OCI-LY7 (cell line): ENCODE measurements at regions not wholly inside any gene's neighbourhood (a gene's known extent, or its start where the extent isn't known, plus 50 kb on each side); places are given as distances from the start of the nearest gene placed in this dataset.
"Not testable (repeated sequence)": the region's sequence is repeated elsewhere in the genome, so short reads cannot be mapped to it uniquely, and the experiment has no call there.

Experiments used
- BruUV-seq: library from RNA; stranded (reverse); fragments of 400-500 nt; replicated peaks from 2 replicates; lab custom pipeline; 2021; lab: Mats Ljungman, UMichigan
- CTCF ChIA-PET: fragments of 300-600 bp; sonication (Branson Sonifier 250); formaldehyde crosslinking; loops from one replicate; lab custom pipeline; 2022; ENCODE audit warnings: antibody characterized with exemption; ENCODE audit not compliant: unreplicated experiment; lab: Charles Lee
- POLR2A ChIA-PET: fragments of 300-600 bp; sonication (Branson Sonifier 250); formaldehyde crosslinking; loops from one replicate; lab custom pipeline; 2022; ENCODE audit warnings: antibody characterized with exemption; lab: Charles Lee
- DNase-seq: peaks from one replicate; pipeline ENCODE4 v3.0.0-alpha.2; 2015; ENCODE audit warnings: low spot score
- H2AFZ ChIP-seq: fragments of 200-600 bp; sonication (generic), shearing (Covaris generic); 2 replicates; pipeline ENCODE4 v1.6.1; 2014; ENCODE audit warnings: mild to moderate bottlenecking, antibody characterized with exemption, low read length, moderate library complexity
- H3K27ac ChIP-seq: fragments of 200-600 bp; sonication (generic); 2 replicates; pipeline ENCODE4 v1.5.1; 2014; ENCODE audit warnings: mixed run types, low read depth, mild to moderate bottlenecking, moderate library complexity, low read length, inconsistent platforms; ENCODE audit not compliant: poor library complexity, severe bottlenecking
- H3K36me3 ChIP-seq: fragments of 200-600 bp; sonication (generic); 2 replicates; pipeline ENCODE4 v1.6.1; 2014; ENCODE audit warnings: mild to moderate bottlenecking, antibody characterized with exemption, low read length, moderate library complexity, mixed read lengths; ENCODE audit not compliant: insufficient read depth
- H3K4me1 ChIP-seq: fragments of 200-600 bp; sonication (generic); 2 replicates; pipeline ENCODE4 v1.5.1; 2014; ENCODE audit warnings: mild to moderate bottlenecking, low read length; ENCODE audit not compliant: insufficient read depth, poor library complexity, severe bottlenecking
- H3K4me2 ChIP-seq: fragments of 200-600 bp; sonication (generic); 2 replicates; pipeline ENCODE4 v1.6.1; 2014; ENCODE audit warnings: mild to moderate bottlenecking, low read length
- H3K4me3 ChIP-seq: fragments of 200-600 bp; sonication (generic); 2 replicates; pipeline ENCODE4 v1.5.1; 2014; ENCODE audit warnings: mild to moderate bottlenecking, low read depth, low read length; ENCODE audit not compliant: poor library complexity, severe bottlenecking
- H3K79me2 ChIP-seq: fragments of 200-600 bp; sonication (generic); 2 replicates; pipeline ENCODE4 v1.6.1; 2016; ENCODE audit warnings: low read depth, mild to moderate bottlenecking, low read length, moderate library complexity, mixed read lengths; ENCODE audit not compliant: insufficient read depth
- H3K9me2 ChIP-seq: fragments of 200-600 bp; sonication (generic); 2 replicates; pipeline ENCODE4 v1.6.1; 2016; ENCODE audit warnings: mild to moderate bottlenecking, low read length, mixed read lengths; ENCODE audit not compliant: insufficient read depth
- H3K9me3 ChIP-seq: fragments of 200-600 bp; sonication (generic); 2 replicates; pipeline ENCODE4 v1.6.1; 2014; ENCODE audit warnings: mild to moderate bottlenecking, mixed run types, low read length, mixed read lengths
- H4K20me1 ChIP-seq: fragments of 200-600 bp; sonication (generic); 2 replicates; pipeline ENCODE4 v1.6.1; 2014; ENCODE audit warnings: mild to moderate bottlenecking, antibody characterized with exemption, low read length, moderate library complexity, mixed read lengths; ENCODE audit not compliant: insufficient read depth
- EZH2phosphoT487 ChIP-seq: fragments of 200-600 bp; sonication (generic); IDR thresholded peaks from 2 replicates; pipeline ENCODE4 v1.6.1; 2018; ENCODE audit warnings: low read depth, borderline replicate concordance, mild to moderate bottlenecking, mixed run types, antibody characterized with exemption, low read length, moderate library complexity, mixed read lengths
- intact Hi-C: fragments of 100-400 bp; cut with micrococcal nuclease; formaldehyde crosslinking; loops from one replicate; pipeline ENCODE4 v1.10.0; 2022; ENCODE audit not compliant: unreplicated experiment
- TF ChIP-seq, protein P1 (sequence below): fragments of 200-600 bp; sonication (generic); conservative IDR thresholded peaks from 2 replicates; pipeline ENCODE4 v1.5.1; 2014; ENCODE audit warnings: mild to moderate bottlenecking, antibody characterized with exemption, low read length, moderate library complexity, mixed read lengths

DNA sequence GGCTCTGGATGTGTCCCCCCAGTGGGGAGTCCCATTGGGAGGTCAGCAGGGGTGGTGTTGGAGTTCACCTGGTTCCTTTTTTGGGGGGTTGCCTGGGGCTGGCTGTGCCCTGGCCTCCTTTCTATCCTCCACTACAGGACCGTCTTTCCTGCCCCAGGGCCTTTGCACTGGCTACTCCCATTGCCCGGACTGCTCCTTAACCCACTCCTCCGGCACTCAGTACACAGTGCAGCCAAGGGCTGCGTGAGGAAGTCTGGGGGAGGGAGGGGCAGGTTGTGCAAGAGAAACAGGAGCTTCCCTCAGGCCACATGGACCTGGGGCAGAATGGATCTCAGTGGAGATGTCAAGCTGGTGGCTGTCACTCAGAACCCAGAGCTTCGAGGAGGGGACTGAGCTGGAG is 429.3 kb upstream of the SULF2 start:
- Histone ChIP-seq H3K79me2 (no peaks in the 10 kb centered on the region), H3K9me3 (no peaks in the 10 kb centered on the region), H3K36me3 (no peaks in the 10 kb centered on the region), H4K20me1 (no peaks in the 10 kb centered on the region), H3K4me2 (no peak overlapping the region), H3K27ac (no peak overlapping the region), H3K4me1 (no peaks in the 10 kb centered on the region), H2AFZ (no peak overlapping the region), H3K9me2 (no peaks in the 10 kb centered on the region), H3K4me3 (no peak overlapping the region)
- BruUV-seq = no TSS peak
- DNase-seq = no peak
- no peak for TF ChIP-seq EZH2phosphoT487
- TF ChIP-seq, protein P1, sequence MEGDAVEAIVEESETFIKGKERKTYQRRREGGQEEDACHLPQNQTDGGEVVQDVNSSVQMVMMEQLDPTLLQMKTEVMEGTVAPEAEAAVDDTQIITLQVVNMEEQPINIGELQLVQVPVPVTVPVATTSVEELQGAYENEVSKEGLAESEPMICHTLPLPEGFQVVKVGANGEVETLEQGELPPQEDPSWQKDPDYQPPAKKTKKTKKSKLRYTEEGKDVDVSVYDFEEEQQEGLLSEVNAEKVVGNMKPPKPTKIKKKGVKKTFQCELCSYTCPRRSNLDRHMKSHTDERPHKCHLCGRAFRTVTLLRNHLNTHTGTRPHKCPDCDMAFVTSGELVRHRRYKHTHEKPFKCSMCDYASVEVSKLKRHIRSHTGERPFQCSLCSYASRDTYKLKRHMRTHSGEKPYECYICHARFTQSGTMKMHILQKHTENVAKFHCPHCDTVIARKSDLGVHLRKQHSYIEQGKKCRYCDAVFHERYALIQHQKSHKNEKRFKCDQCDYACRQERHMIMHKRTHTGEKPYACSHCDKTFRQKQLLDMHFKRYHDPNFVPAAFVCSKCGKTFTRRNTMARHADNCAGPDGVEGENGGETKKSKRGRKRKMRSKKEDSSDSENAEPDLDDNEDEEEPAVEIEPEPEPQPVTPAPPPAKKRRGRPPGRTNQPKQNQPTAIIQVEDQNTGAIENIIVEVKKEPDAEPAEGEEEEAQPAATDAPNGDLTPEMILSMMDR = no peak
- POLR2A ChIA-PET = no interaction called here
- intact Hi-C loops = no loop called here
- CTCF ChIA-PET = no interaction called here

DNA sequence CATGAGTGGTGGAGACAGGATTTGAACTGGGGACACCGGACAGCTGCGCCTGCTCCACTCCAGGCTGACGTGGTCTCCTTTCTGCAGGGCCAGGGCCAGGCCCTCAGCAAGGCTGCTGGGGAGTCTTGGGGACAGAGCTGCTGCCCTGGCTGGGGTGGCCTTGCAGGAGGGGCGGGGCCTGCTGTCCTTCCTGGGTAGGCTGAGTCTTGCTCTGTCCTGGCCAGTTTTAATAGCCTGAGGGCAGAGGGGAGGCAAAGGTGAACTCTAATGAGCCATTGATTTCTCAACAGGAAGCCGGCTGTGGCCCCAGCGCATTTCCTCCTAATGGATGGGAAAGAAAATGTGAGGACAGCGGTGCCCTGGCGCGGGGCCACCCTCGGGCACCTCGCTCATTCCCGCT is 428.4 kb upstream of the SULF2 start:
- intact Hi-C loops, H3K4me2 ChIP-seq: not testable (repeated sequence)

DNA sequence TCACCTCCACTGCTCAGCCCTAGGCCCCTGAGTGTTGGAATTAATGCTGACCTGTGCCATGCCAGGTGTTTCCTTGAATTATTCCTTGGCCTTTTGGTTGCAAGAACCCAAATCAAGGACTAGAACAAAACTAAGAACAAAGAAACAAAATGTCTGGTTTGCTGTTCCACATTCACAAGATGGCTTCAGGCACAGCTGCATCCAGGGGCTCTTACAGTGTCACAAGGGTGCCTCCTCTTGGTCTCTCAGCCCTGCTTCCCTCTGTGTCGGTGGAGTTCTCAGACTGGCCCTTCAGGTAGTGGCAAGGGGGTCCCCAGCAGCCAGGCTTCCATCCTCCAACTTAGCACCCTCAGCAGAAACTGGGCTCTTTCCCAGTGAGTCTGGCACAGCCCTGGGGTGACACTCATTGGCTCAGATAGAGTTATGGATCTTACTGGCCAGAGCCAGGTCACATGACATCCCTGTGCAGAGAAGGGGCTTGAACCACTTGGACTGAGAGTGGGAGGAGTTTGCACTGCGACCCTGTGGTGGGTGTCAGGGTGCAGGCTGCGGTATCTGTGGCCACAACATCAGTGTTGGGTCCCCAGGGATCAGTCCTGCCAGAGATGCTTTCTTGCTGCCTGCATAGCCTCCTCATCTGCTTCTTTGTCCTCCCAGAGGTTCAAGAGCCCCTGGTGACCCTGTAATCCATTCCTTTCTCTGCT is 427.7 kb upstream of the SULF2 start:
- ChIA-PET CTCF (no interaction called here), POLR2A (no interaction called here)
- no TSS peak for BruUV-seq
- Histone ChIP-seq H2AFZ (no peak overlapping the region), H3K36me3 (no peaks in the 10 kb centered on the region), H3K9me2 (no peaks in the 10 kb centered on the region), H3K4me3 (no peak overlapping the region), H3K79me2 (no peaks in the 10 kb centered on the region), H4K20me1 (no peaks in the 10 kb centered on the region), H3K4me1 (no peaks in the 10 kb centered on the region), H3K27ac (no peak overlapping the region), H3K4me2 (no peak overlapping the region), H3K9me3 (no peaks in the 10 kb centered on the region)
- intact Hi-C loops = no loop called here
- no peak for DNase-seq
- TF ChIP-seq EZH2phosphoT487 = no peak
- TF ChIP-seq, protein P1 = no peak

More for the DNA sequence above, 428.4 kb upstream of the SULF2 start:
- H3K9me2 ChIP-seq, H3K4me3 ChIP-seq, CTCF ChIA-PET, BruUV-seq, H3K27ac ChIP-seq, H4K20me1 ChIP-seq, H3K9me3 ChIP-seq, H3K4me1 ChIP-seq, DNase-seq, H3K79me2 ChIP-seq, H2AFZ ChIP-seq, POLR2A ChIA-PET, H3K36me3 ChIP-seq: not testable (repeated sequence)
